HG02610 (cell line): ENCODE measurements at regions not wholly inside any gene's neighbourhood (a gene's known extent, or its start where the extent isn't known, plus 50 kb on each side); places are given as distances from the start of the nearest gene placed in this dataset.
"Not testable (repeated sequence)": the region's sequence is repeated elsewhere in the genome, so short reads cannot be mapped to it uniquely, and the experiment has no call there.

Experiments
- ATAC-seq: cut with Tn5 transposase; IDR thresholded peaks from one replicate; pipeline ENCODE4 v1.9.1; 2021; ENCODE audit warnings: mild to moderate bottlenecking, moderate library complexity; ENCODE audit not compliant: unreplicated experiment

GRCh38 chr7:32227746-32228145, 157.5 kb upstream of the PDE1C start:
- ATAC-seq, result no peak

GRCh38 chr7:32224276-32224675, 154.1 kb upstream of the PDE1C start:
- no peak for ATAC-seq

GRCh38 chr7:32223721-32224120, 153.5 kb upstream of the PDE1C start:
- ATAC-seq, result no peak

- ATAC-seq, result no peak
These were observed 153.0 kb upstream of the PDE1C start for GRCh38 chr7:32223071-32223650.

GRCh38 chr7:32222251-32222900, 152.2 kb upstream of the PDE1C start:
- ATAC-seq, result no peak

GRCh38 chr7:32221736-32222135, 151.5 kb upstream of the PDE1C start:
- no peak for ATAC-seq

- no peak for ATAC-seq
These were observed 150.8 kb upstream of the PDE1C start for GRCh38 chr7:32221056-32221455.

GRCh38 chr7:32219831-32220230, 149.6 kb upstream of the PDE1C start:
- ATAC-seq, result not testable (repeated sequence)

- no peak for ATAC-seq
These were observed 149.2 kb upstream of the PDE1C start for GRCh38 chr7:32219416-32219815.

GRCh38 chr7:32218741-32219288, 148.6 kb upstream of the PDE1C start:
- no peak for ATAC-seq

GRCh38 chr7:32218154-32218467, 147.9 kb upstream of the PDE1C start:
- no peak for ATAC-seq

- no peak for ATAC-seq
These were observed 147.3 kb upstream of the PDE1C start for GRCh38 chr7:32217341-32218153.

- ATAC-seq, result no peak
These were observed 146.6 kb upstream of the PDE1C start for GRCh38 chr7:32216759-32217158.

- no peak for ATAC-seq
These were observed 145.5 kb upstream of the PDE1C start for GRCh38 chr7:32215697-32216096.

GRCh38 chr7:32214913-32215312, 144.7 kb upstream of the PDE1C start:
- no peak for ATAC-seq

GRCh38 chr7:32212321-32212720, 142.1 kb upstream of the PDE1C start:
- ATAC-seq, result no peak

GRCh38 chr7:32206987-32207386, 136.8 kb upstream of the PDE1C start:
- ATAC-seq, result no peak

- no peak for ATAC-seq
These were observed 136.3 kb upstream of the PDE1C start for GRCh38 chr7:32206488-32206887.

- not testable (repeated sequence) for ATAC-seq
These were observed 135.2 kb upstream of the PDE1C start for GRCh38 chr7:32205298-32205824.

- ATAC-seq, result peak; percentile 67
These were observed 134.3 kb upstream of the PDE1C start for GRCh38 chr7:32204361-32205018.

- no peak for ATAC-seq
These were observed 130.4 kb upstream of the PDE1C start for GRCh38 chr7:32200646-32201045.
